H1 (cell line): ENCODE measurements at regions not wholly inside any gene's neighbourhood (a gene's known extent, or its start where the extent isn't known, plus 50 kb on each side); places are given as distances from the start of the nearest gene placed in this dataset.

ENCODE experiments used
- CTCF ChIA-PET: fragments of 300-600 bp; sonication (Branson Sonifier 250); formaldehyde crosslinking; loops from one replicate; lab custom pipeline; 2021; ENCODE audit not compliant: partially characterized antibody; lab: Charles Lee
- POLR2A ChIA-PET: fragments of 300-600 bp; sonication (Branson Sonifier 250); formaldehyde crosslinking; loops from one replicate; lab custom pipeline; 2021; ENCODE audit warnings: inconsistent platforms; ENCODE audit not compliant: partially characterized antibody; lab: Charles Lee
- DNase-seq, 2 experiments: peaks; one replicate each; pipeline versions ENCODE4 v3.0.0 to v3.0.0-alpha.2; 2010 to 2022; ENCODE audit warnings: low spot score in 2 of 2, low read depth in 1 of 2, mixed read lengths in 1 of 2
- FAIRE-seq: peaks from 2 replicates; lab custom pipeline; 2011; peaks lifted over from hg19 to GRCh38; lab: Jason Lieb, UNC
- H2AFZ ChIP-seq: 2 replicates; pipeline ENCODE4 v1.8.1; 2012; ENCODE audit warnings: low read length, inconsistent platforms
- H2AK5ac ChIP-seq: 2 replicates; pipeline ENCODE4 v1.6.1; 2013; ENCODE audit warnings: low read depth, low read length
- H2BK120ac ChIP-seq: replicated peaks from 2 replicates; pipeline ENCODE3; 2013; ENCODE audit warnings: low read depth, low read length, inconsistent platforms
- H2BK12ac ChIP-seq: 2 replicates; pipeline ENCODE4 v1.6.1; 2013; ENCODE audit warnings: low read depth, low read length
- H2BK15ac ChIP-seq: 2 replicates; pipeline ENCODE4 v1.6.1; 2013; ENCODE audit warnings: low read length
- H2BK20ac ChIP-seq: 2 replicates; pipeline ENCODE4 v1.6.1; 2013; ENCODE audit warnings: low read length
- H2BK5ac ChIP-seq: 2 replicates; pipeline ENCODE4 v1.6.1; 2013; ENCODE audit warnings: low read depth, low read length
- H3K14ac ChIP-seq: 2 replicates; pipeline ENCODE4 v1.6.1; 2013; ENCODE audit warnings: inconsistent platforms; ENCODE audit not compliant: insufficient read length
- H3K18ac ChIP-seq: 2 replicates; pipeline ENCODE4 v1.6.1; 2013; ENCODE audit warnings: low read length; ENCODE audit errors: extremely low read depth
- H3K23ac ChIP-seq: 2 replicates; pipeline ENCODE4 v1.6.1; 2013; ENCODE audit warnings: inconsistent platforms; ENCODE audit not compliant: insufficient read length
- H3K23me2 ChIP-seq: 2 replicates; pipeline ENCODE4 v1.6.1; 2013; ENCODE audit warnings: low read depth, low read length
- H3K27ac ChIP-seq: 2 replicates; pipeline ENCODE4 v1.6.1; 2011; ENCODE audit warnings: low read depth, low read length, inconsistent platforms
- H3K27me3 ChIP-seq, 4 experiments: replicated peaks in 1 of 4; 1 replicate in 1 of 4; 2 replicates in 3 of 4; pipeline versions ENCODE4 v1.6.1 to v1.8.1; 2011 to 2013; ENCODE audit warnings: low read length in 3 of 4, mild to moderate bottlenecking in 3 of 4, inconsistent platforms in 2 of 4, mixed read lengths in 2 of 4, moderate library complexity in 1 of 4; ENCODE audit not compliant: control insufficient read depth in 3 of 4, insufficient read depth in 3 of 4; ENCODE audit errors: extremely low read depth in 1 of 4
- H3K36me3 ChIP-seq, 4 experiments: 2 replicates each; pipeline versions ENCODE4 v1.6.1 to v1.8.1; 2011 to 2013; ENCODE audit warnings: mild to moderate bottlenecking in 4 of 4, low read length in 3 of 4, moderate library complexity in 2 of 4, control low read depth in 1 of 4, inconsistent platforms in 1 of 4; ENCODE audit not compliant: insufficient read depth in 4 of 4, control insufficient read depth in 2 of 4
- H3K4ac ChIP-seq: replicated peaks from 2 replicates; pipeline ENCODE3; 2013; ENCODE audit warnings: low read length, low read depth, mixed read lengths, inconsistent platforms; ENCODE audit not compliant: insufficient read length
- H3K4me1 ChIP-seq, 4 experiments: replicated peaks in 1 of 4; 1 replicate in 1 of 4; 2 replicates in 3 of 4; pipeline versions ENCODE4 v1.6.1 to v1.8.1; 2011 to 2013; ENCODE audit warnings: low read length in 3 of 4, inconsistent platforms in 2 of 4, mixed read lengths in 1 of 4; ENCODE audit not compliant: insufficient read depth in 4 of 4, control insufficient read depth in 3 of 4
- H3K4me2 ChIP-seq, 2 experiments: 2 replicates each; pipeline versions ENCODE4 v1.6.1 to v1.8.1; 2011 to 2013; ENCODE audit warnings: low read depth in 2 of 2, low read length in 2 of 2, control low read depth in 1 of 2, inconsistent platforms in 1 of 2, mild to moderate bottlenecking in 1 of 2; ENCODE audit not compliant: insufficient read depth in 1 of 2
- H3K4me3 ChIP-seq, 4 experiments: fragments of 200-600, 300-600 bp in 1 of 4; sonication (generic), shearing (Covaris generic), sonication (Bioruptor Twin) in 1 of 4; 2 replicates each; pipeline versions ENCODE4 v1.5.1 to v1.8.1; 2011 to 2016; ENCODE audit warnings: low read length in 4 of 4, low read depth in 3 of 4, control low read depth in 2 of 4, inconsistent platforms in 2 of 4, mild to moderate bottlenecking in 2 of 4, mixed read lengths in 1 of 4, moderate library complexity in 1 of 4; ENCODE audit not compliant: insufficient read depth in 2 of 4; ENCODE audit errors: extremely low read depth in 1 of 4
- H3K56ac ChIP-seq: replicated peaks from 2 replicates; pipeline ENCODE3; 2013; ENCODE audit warnings: low read depth, mild to moderate bottlenecking, mixed read lengths, low read length, inconsistent platforms; ENCODE audit not compliant: insufficient read length
- H3K79me1 ChIP-seq: 2 replicates; pipeline ENCODE4 v1.6.1; 2013; ENCODE audit warnings: low read depth, low read length, control low read depth
- H3K79me2 ChIP-seq, 2 experiments: 2 replicates each; pipeline versions ENCODE4 v1.6.1 to v1.8.1; 2012 to 2013; ENCODE audit warnings: low read length in 2 of 2, mild to moderate bottlenecking in 2 of 2, inconsistent platforms in 1 of 2; ENCODE audit not compliant: insufficient read depth in 2 of 2, control insufficient read depth in 1 of 2
- H3K9ac ChIP-seq, 4 experiments: replicated peaks in 1 of 4; 1 replicate in 1 of 4; 2 replicates in 3 of 4; pipeline versions ENCODE4 v1.6.1 to v1.8.1; 2011 to 2013; ENCODE audit warnings: low read depth in 3 of 4, low read length in 3 of 4, control low read depth in 2 of 4, mild to moderate bottlenecking in 2 of 4, moderate library complexity in 2 of 4, inconsistent platforms in 1 of 4; ENCODE audit errors: extremely low read depth in 1 of 4
- H3K9me3 ChIP-seq, 2 experiments: 2 replicates each; pipeline versions ENCODE4 v1.6.1 to v1.8.1; 2012 to 2013; ENCODE audit warnings: mild to moderate bottlenecking in 2 of 2, moderate library complexity in 2 of 2, control low read depth in 1 of 2, inconsistent platforms in 1 of 2, low read depth in 1 of 2, low read length in 1 of 2, mixed read lengths in 1 of 2; ENCODE audit not compliant: insufficient read depth in 2 of 2
- H4K20me1 ChIP-seq, 2 experiments: replicated peaks in 1 of 2; 2 replicates each; pipeline versions ENCODE3 to v1.8.1; 2011 to 2013; ENCODE audit warnings: inconsistent platforms in 2 of 2, low read length in 2 of 2, mild to moderate bottlenecking in 1 of 2; ENCODE audit not compliant: insufficient read depth in 2 of 2, control insufficient read depth in 1 of 2
- H4K5ac ChIP-seq: 2 replicates; pipeline ENCODE4 v1.6.1; 2013; ENCODE audit warnings: low read length, low read depth, mixed read lengths, inconsistent platforms; ENCODE audit not compliant: insufficient read length
- H4K8ac ChIP-seq: 2 replicates; pipeline ENCODE4 v1.8.0; 2013; ENCODE audit warnings: mild to moderate bottlenecking, moderate library complexity, low read length, inconsistent platforms; ENCODE audit not compliant: insufficient read depth; ENCODE audit errors: extremely low read depth
- H4K91ac ChIP-seq: replicated peaks from 2 replicates; pipeline ENCODE3; 2013; ENCODE audit warnings: low read length, mixed read lengths, inconsistent platforms; ENCODE audit not compliant: insufficient read length
- CEBPB ChIP-seq: IDR thresholded peaks from 2 replicates; pipeline ENCODE4 v1.6.1; 2012; ENCODE audit warnings: low read depth, low read length
- EP300 ChIP-seq, 2 experiments: IDR thresholded peaks; 1 replicate in 1 of 2; 2 replicates in 1 of 2; pipeline ENCODE4 v1.6.1; 2011 to 2012; ENCODE audit warnings: low read depth in 2 of 2, low read length in 2 of 2, mild to moderate bottlenecking in 2 of 2, borderline replicate concordance in 1 of 2, inconsistent platforms in 1 of 2, moderate library complexity in 1 of 2
- EZH2 ChIP-seq: fragments of 200-600 bp; sonication (generic); IDR thresholded peaks from 2 replicates; pipeline ENCODE4 v1.7.1; 2012; ENCODE audit warnings: low read depth, mild to moderate bottlenecking, moderate library complexity, low read length, inconsistent platforms; ENCODE audit not compliant: severe bottlenecking
- FOSL1 ChIP-seq: IDR thresholded peaks from 2 replicates; pipeline ENCODE4 v1.6.1; 2011; ENCODE audit warnings: mild to moderate bottlenecking, low read depth, low read length, moderate library complexity; ENCODE audit not compliant: insufficient read depth
- JUND ChIP-seq: IDR thresholded peaks from 2 replicates; pipeline ENCODE4 v1.6.1; 2011; ENCODE audit warnings: mild to moderate bottlenecking, improper control_type of control experiment, low read length
- PHF8 ChIP-seq: fragments of 200-600 bp; sonication (generic); conservative IDR thresholded peaks from 2 replicates; pipeline ENCODE4 v1.7.1; 2012; ENCODE audit warnings: low read depth, mild to moderate bottlenecking, inconsistent platforms, low read length, moderate library complexity
- YY1 ChIP-seq: IDR thresholded peaks from 2 replicates; pipeline ENCODE4 v1.6.1; 2011; ENCODE audit warnings: low read depth, mild to moderate bottlenecking, low read length
- ZNF274 ChIP-seq: IDR thresholded peaks from 2 replicates; pipeline ENCODE4 v1.7.0; 2012; ENCODE audit warnings: low read length, borderline replicate concordance; ENCODE audit errors: extremely low read depth
- WGBS, 2 experiments: shearing (Covaris generic) in 1 of 2; methylation state at CpG; one replicate each; pipeline versions ENCODE4 v1.1.6 to v1.1.7; 2013 to 2015; ENCODE audit warnings: low lambda C conversion rate in 2 of 2, mixed read lengths in 2 of 2, inconsistent platforms in 1 of 2, low coverage in 1 of 2, missing lambda C conversion rate in 1 of 2; ENCODE audit not compliant: insufficient replicate concordance in 2 of 2, insufficient coverage in 1 of 2, insufficient read length in 1 of 2; ENCODE audit errors: extremely low coverage in 1 of 2, missing lambda C conversion rate in 1 of 2; 5-methylcytosine and 5-hydroxymethylcytosine counted together

DNA sequence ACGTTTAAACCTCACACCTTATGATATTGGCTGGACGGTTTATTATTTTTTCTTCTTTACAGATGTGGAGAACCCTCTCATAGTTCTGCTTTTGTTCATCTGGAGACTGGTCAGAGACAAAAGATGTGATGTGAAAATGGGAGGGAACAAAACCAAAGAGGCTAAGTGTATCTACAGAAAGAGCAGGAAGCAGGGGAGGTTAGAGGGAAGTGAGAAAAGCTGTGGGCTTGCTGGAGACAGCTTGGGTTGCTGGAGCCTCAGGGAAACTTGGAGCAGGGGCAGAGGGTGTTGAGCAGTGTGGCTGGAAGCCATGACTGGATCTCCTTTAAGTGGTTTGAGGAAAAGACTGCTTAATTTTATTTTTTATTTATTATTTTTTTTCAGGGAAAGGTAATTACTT is 79.0 kb upstream of the SNX19 start (continued):
- TF ChIP-seq YY1, result no peak

DNA sequence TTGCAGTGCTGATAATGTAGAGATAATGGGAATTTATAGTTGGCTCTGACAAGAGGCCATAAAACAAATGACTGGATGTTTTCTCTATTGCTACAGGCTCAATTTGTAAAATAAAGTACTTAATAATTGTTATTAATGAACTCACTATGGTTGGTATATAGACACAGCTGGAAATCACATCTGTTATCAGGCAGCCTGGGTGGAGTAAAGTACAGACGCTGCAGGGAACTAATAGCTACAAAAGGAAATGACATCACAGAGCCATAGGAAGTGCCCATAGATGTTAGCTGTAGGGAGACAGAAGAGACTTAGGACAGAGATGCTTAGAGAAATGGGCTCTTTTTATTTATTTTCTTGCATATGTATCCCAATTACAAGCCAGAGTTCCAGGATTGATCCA is 81.0 kb upstream of the SNX19 start:
- H2BK20ac ChIP-seq, result no peak overlapping the region
- H3K4me1 ChIP-seq, result no peaks in the 10 kb centered on the region
- TF ChIP-seq ZNF274, result no peak
- TF ChIP-seq FOSL1, result no peak
- TF ChIP-seq EZH2, result no peak
- no peak for TF ChIP-seq JUND
- TF ChIP-seq EP300 (IDR thresholded peaks at IDR 0.05; ENCODE audit: borderline replicate concordance in 1 of 2, low read depth in 2 of 2, low read length in 2 of 2), result no peak
- no peak for TF ChIP-seq PHF8
- no peak for TF ChIP-seq CEBPB
- H2BK120ac ChIP-seq, result no peak overlapping the region
- H3K4ac ChIP-seq, result no peak overlapping the region
- 83% methylated on average over 1 of the region's 1 CpG; no CpG with 5 or more reads in 1 of the 2 experiments for WGBS, 2 experiments
- H3K27ac ChIP-seq, result no peak overlapping the region
- H3K36me3 ChIP-seq, result no peaks in the 10 kb centered on the region
- POLR2A ChIA-PET, result no interaction called here
- H4K8ac ChIP-seq, result no peak overlapping the region
- H3K23me2 ChIP-seq, result no peaks in the 10 kb centered on the region
- no peak overlapping the region for H4K91ac ChIP-seq
- no peak overlapping the region for H2BK5ac ChIP-seq
- H3K4me3 ChIP-seq, result no peak overlapping the region
- no peaks in the 10 kb centered on the region for H3K9me3 ChIP-seq
- no peak overlapping the region for H3K9ac ChIP-seq
- H2AFZ ChIP-seq, result no peak overlapping the region
- H3K18ac ChIP-seq, result no peak overlapping the region
- DNase-seq, result no peak
- no peak overlapping the region for H3K4me2 ChIP-seq
- H3K23ac ChIP-seq, result no peak overlapping the region
- H4K20me1 ChIP-seq, result no peaks in the 10 kb centered on the region
- H3K79me2 ChIP-seq, result no peaks in the 10 kb centered on the region
- H3K14ac ChIP-seq, result no peak overlapping the region
- CTCF ChIA-PET, result no interaction called here
- H3K56ac ChIP-seq, result no peak overlapping the region
- no peak overlapping the region for H2BK15ac ChIP-seq
- no peak for FAIRE-seq
- H3K79me1 ChIP-seq, result no peaks in the 10 kb centered on the region
- H3K27me3 ChIP-seq, result no peaks in the 10 kb centered on the region
- no peak overlapping the region for H2AK5ac ChIP-seq
- no peak overlapping the region for H2BK12ac ChIP-seq
- H4K5ac ChIP-seq, result no peak overlapping the region
